ENCODE measurements at regions not wholly inside any gene's neighbourhood (a gene's known extent, or its start where the extent isn't known, plus 50 kb on each side); places are given as distances from the start of the nearest gene placed in this dataset.

- ATAC-seq: no peak
- TF ChIP-seq ESRRG (CRISPR knock-in tag; IDR thresholded peaks at IDR 0.05): no peak
- no peak for TF ChIP-seq RARB (CRISPR knock-in tag; IDR thresholded peaks at IDR 0.05)
- TF ChIP-seq CSRNP3 (CRISPR knock-in tag; IDR thresholded peaks at IDR 0.05): no peak
- TF ChIP-seq ZNF565 (CRISPR knock-in tag; conservative IDR thresholded peaks at IDR 0.05; ENCODE audit: low read depth): no peak
- no peak for TF ChIP-seq ZFP3 (CRISPR knock-in tag; IDR thresholded peaks at IDR 0.05)
- no peak for TF ChIP-seq ZC3H10 (CRISPR knock-in tag; IDR thresholded peaks at IDR 0.05)
- no peak for TF ChIP-seq CREB5 (CRISPR knock-in tag; IDR thresholded peaks at IDR 0.05; ENCODE audit: low read depth)
- no peak for TF ChIP-seq OSR1 (CRISPR knock-in tag; IDR thresholded peaks at IDR 0.05)
- TF ChIP-seq PPARA (CRISPR knock-in tag; IDR thresholded peaks at IDR 0.05; ENCODE audit: borderline replicate concordance): no peak
These were observed 432.8 kb upstream of the B3GAT1 start for GRCh38 chr11:134844838-134845237.

GRCh38 chr11:134843735-134844134 lies 431.7 kb upstream of the B3GAT1 start:
- no peak for TF ChIP-seq ZNF70 (CRISPR knock-in tag; IDR thresholded peaks at IDR 0.05)
- no peak for TF ChIP-seq ZNF565 (CRISPR knock-in tag; conservative IDR thresholded peaks at IDR 0.05; ENCODE audit: low read depth)
- no peak for ATAC-seq

GRCh38 chr11:134843020-134843419 lies 431.0 kb upstream of the B3GAT1 start:
- no peak for ATAC-seq
- TF ChIP-seq RARB (CRISPR knock-in tag; IDR thresholded peaks at IDR 0.05): no peak
- no peak for TF ChIP-seq TCF4 (CRISPR knock-in tag; IDR thresholded peaks at IDR 0.05; ENCODE audit: borderline replicate concordance)
- TF ChIP-seq TSHZ2 (CRISPR knock-in tag; IDR thresholded peaks at IDR 0.05): no peak
- TF ChIP-seq CSDC2 (CRISPR knock-in tag; IDR thresholded peaks at IDR 0.05): no peak

GRCh38 chr11:134841972-134842371 lies 429.9 kb upstream of the B3GAT1 start:
- no peak for ATAC-seq
- no peak for TF ChIP-seq SNAI2 (CRISPR knock-in tag; IDR thresholded peaks at IDR 0.05)
- no peak for TF ChIP-seq TCF4 (CRISPR knock-in tag; IDR thresholded peaks at IDR 0.05; ENCODE audit: borderline replicate concordance)
- TF ChIP-seq OSR1 (CRISPR knock-in tag; IDR thresholded peaks at IDR 0.05): no peak
- TF ChIP-seq GLIS3 (CRISPR knock-in tag; IDR thresholded peaks at IDR 0.05): no peak
- no peak for TF ChIP-seq TSHZ2 (CRISPR knock-in tag; IDR thresholded peaks at IDR 0.05)
- TF ChIP-seq PPARA (CRISPR knock-in tag; IDR thresholded peaks at IDR 0.05; ENCODE audit: borderline replicate concordance): no peak
- TF ChIP-seq ZFP3 (CRISPR knock-in tag; IDR thresholded peaks at IDR 0.05): no peak
- TF ChIP-seq CREB5 (CRISPR knock-in tag; IDR thresholded peaks at IDR 0.05; ENCODE audit: low read depth): no peak
- no peak for TF ChIP-seq PATZ1 (CRISPR knock-in tag; IDR thresholded peaks at IDR 0.05; ENCODE audit: borderline replicate concordance)
